AG09309 (cell line): ENCODE measurements at regions not wholly inside any gene's neighbourhood (a gene's known extent, or its start where the extent isn't known, plus 50 kb on each side); places are given as distances from the start of the nearest gene placed in this dataset.

Source experiments
- DNase-seq: peaks from one replicate; pipeline ENCODE4 v3.0.0-alpha.2; 2010; ENCODE audit warnings: low read depth
- H3K4me3 ChIP-seq: 2 replicates; pipeline ENCODE4 v1.5.1; 2011; ENCODE audit warnings: mild to moderate bottlenecking, low read depth, low read length, moderate library complexity; ENCODE audit not compliant: control insufficient read depth
- CTCF ChIP-seq: IDR thresholded peaks from 2 replicates; pipeline ENCODE4 v1.5.1; 2011; ENCODE audit warnings: mild to moderate bottlenecking, low read depth, low read length, inconsistent platforms; ENCODE audit not compliant: insufficient read depth, control insufficient read depth; ENCODE audit errors: missing control alignments

- TF ChIP-seq CTCF, result no peak
- DNase-seq, result no peak
Observed at GRCh38 chr2:125839945-125840344, 816.0 kb upstream of the GYPC start.

GRCh38 chr2:125842041-125842440 lies 813.9 kb upstream of the GYPC start:
- DNase-seq, result no peak
- H3K4me3 ChIP-seq, result no peak overlapping the region
- TF ChIP-seq CTCF, result no peak

More at GRCh38 chr2:125839945-125840344, 816.0 kb upstream of the GYPC start:
- no peak overlapping the region for H3K4me3 ChIP-seq

- TF ChIP-seq CTCF, result no peak
- no peak for DNase-seq
- H3K4me3 ChIP-seq, result no peak overlapping the region
Observed at GRCh38 chr2:125850541-125850940, 805.4 kb upstream of the GYPC start.

- no peak for DNase-seq
- no peak for TF ChIP-seq CTCF
- no peak overlapping the region for H3K4me3 ChIP-seq
Observed at GRCh38 chr2:125852364-125852763, 803.6 kb upstream of the GYPC start.

GRCh38 chr2:125853626-125854025 lies 802.3 kb upstream of the GYPC start:
- TF ChIP-seq CTCF, result no peak
- DNase-seq, result no peak
- no peak overlapping the region for H3K4me3 ChIP-seq

GRCh38 chr2:125855204-125855603 lies 800.8 kb upstream of the GYPC start:
- H3K4me3 ChIP-seq, result no peak overlapping the region
- DNase-seq, result no peak
- TF ChIP-seq CTCF, result no peak
